H9 (cell line): ENCODE measurements at regions not wholly inside any gene's neighbourhood (a gene's known extent, or its start where the extent isn't known, plus 50 kb on each side); places are given as distances from the start of the nearest gene placed in this dataset.

Experiments used
- DNase-seq: peaks from one replicate; pipeline ENCODE4 v3.0.0-alpha.2; 2017
- H2AFZ ChIP-seq: one replicate; pipeline ENCODE4 v1.6.1; 2013; ENCODE audit warnings: mild to moderate bottlenecking, low read length, control low read depth, moderate library complexity
- H2AK5ac ChIP-seq: 2 replicates; pipeline ENCODE4 v1.6.1; 2013; ENCODE audit warnings: low read length, control low read depth, mixed read lengths; ENCODE audit not compliant: insufficient read length
- H2BK120ac ChIP-seq: one replicate; pipeline ENCODE4 v1.6.1; 2013; ENCODE audit warnings: low read depth, mild to moderate bottlenecking, low read length, control low read depth, inconsistent platforms; ENCODE audit not compliant: poor library complexity, severe bottlenecking
- H2BK12ac ChIP-seq: 2 replicates; pipeline ENCODE4 v1.6.1; 2013; ENCODE audit warnings: low read length, control low read depth, mixed read lengths, low read depth; ENCODE audit not compliant: insufficient read length
- H2BK15ac ChIP-seq: 2 replicates; pipeline ENCODE4 v1.6.1; 2013; ENCODE audit warnings: low read depth, low read length, control low read depth
- H2BK20ac ChIP-seq: one replicate; pipeline ENCODE4 v1.6.1; 2013; ENCODE audit warnings: low read depth, mild to moderate bottlenecking, low read length, control low read depth, inconsistent platforms; ENCODE audit not compliant: poor library complexity, severe bottlenecking
- H2BK5ac ChIP-seq: 2 replicates; pipeline ENCODE4 v1.6.1; 2013; ENCODE audit warnings: low read length, control low read depth, mixed read lengths; ENCODE audit not compliant: insufficient read length
- H3K14ac ChIP-seq: 2 replicates; pipeline ENCODE4 v1.6.1; 2013; ENCODE audit warnings: low read length, control low read depth; ENCODE audit not compliant: insufficient read depth
- H3K18ac ChIP-seq: 2 replicates; pipeline ENCODE4 v1.6.1; 2013; ENCODE audit warnings: low read depth, mild to moderate bottlenecking, mixed read lengths, low read length, control low read depth; ENCODE audit not compliant: insufficient read length
- H3K23ac ChIP-seq: 2 replicates; pipeline ENCODE4 v1.6.1; 2013; ENCODE audit warnings: low read length, control low read depth, mixed read lengths, low read depth; ENCODE audit not compliant: insufficient read length
- H3K23me2 ChIP-seq: 2 replicates; pipeline ENCODE4 v1.6.1; 2013; ENCODE audit warnings: low read depth, mild to moderate bottlenecking, mixed read lengths, low read length, control low read depth; ENCODE audit not compliant: insufficient read length, poor library complexity, severe bottlenecking
- H3K27ac ChIP-seq: 2 replicates; pipeline ENCODE4 v1.5.1; 2013; ENCODE audit warnings: low read length, control low read depth, mixed read lengths, low read depth; ENCODE audit not compliant: insufficient read length
- H3K27me3 ChIP-seq: 2 replicates; pipeline ENCODE4 v1.6.1; 2013; ENCODE audit warnings: low read length, control low read depth, inconsistent platforms; ENCODE audit not compliant: insufficient read depth
- H3K4ac ChIP-seq: 2 replicates; pipeline ENCODE4 v1.6.1; 2013; ENCODE audit warnings: low read depth, mild to moderate bottlenecking, control low read depth, inconsistent platforms, low read length, moderate library complexity
- H3K4me1 ChIP-seq: 2 replicates; pipeline ENCODE4 v1.6.1; 2013; ENCODE audit warnings: low read length, control low read depth, inconsistent platforms; ENCODE audit not compliant: insufficient read depth
- H3K4me2 ChIP-seq: 2 replicates; pipeline ENCODE4 v1.6.1; 2013; ENCODE audit warnings: low read length, control low read depth, mixed read lengths; ENCODE audit not compliant: insufficient read length, insufficient read depth
- H3K56ac ChIP-seq: 2 replicates; pipeline ENCODE4 v1.6.1; 2013; ENCODE audit warnings: low read depth, mild to moderate bottlenecking, mixed read lengths, low read length, control low read depth; ENCODE audit not compliant: insufficient read length
- H3K79me1 ChIP-seq: 2 replicates; pipeline ENCODE4 v1.6.1; 2013; ENCODE audit warnings: low read depth, mild to moderate bottlenecking, moderate library complexity, low read length, control low read depth, inconsistent platforms; ENCODE audit not compliant: insufficient read depth, poor library complexity, severe bottlenecking
- H3K79me2 ChIP-seq: 2 replicates; pipeline ENCODE4 v1.6.1; 2013; ENCODE audit warnings: low read length, control low read depth, inconsistent platforms; ENCODE audit not compliant: insufficient read depth
- H3K9ac ChIP-seq: 2 replicates; pipeline ENCODE4 v1.6.1; 2013; ENCODE audit warnings: low read length, control low read depth, mixed read lengths; ENCODE audit not compliant: insufficient read length; ENCODE audit errors: extremely low read depth
- H3K9me3 ChIP-seq: one replicate; pipeline ENCODE4 v1.6.1; 2013; ENCODE audit warnings: low read depth, low read length, inconsistent platforms; ENCODE audit not compliant: control insufficient read depth
- H3T11ph ChIP-seq: one replicate; pipeline ENCODE4 v1.6.1; 2013; ENCODE audit warnings: mild to moderate bottlenecking, low read length, control low read depth, inconsistent platforms
- H4K20me1 ChIP-seq: one replicate; pipeline ENCODE4 v1.6.1; 2013; ENCODE audit not compliant: control insufficient read depth, insufficient read length, insufficient read depth
- H4K5ac ChIP-seq: 2 replicates; pipeline ENCODE4 v1.6.1; 2013; ENCODE audit warnings: low read depth, mild to moderate bottlenecking, mixed read lengths, low read length, control low read depth; ENCODE audit not compliant: insufficient read length
- H4K8ac ChIP-seq: replicated peaks from 2 replicates; pipeline ENCODE4 v1.6.1; 2013; ENCODE audit warnings: low read length, control low read depth, mixed read lengths, low read depth; ENCODE audit not compliant: insufficient read length
- H4K91ac ChIP-seq: 2 replicates; pipeline ENCODE4 v1.6.1; 2013; ENCODE audit warnings: low read depth, mild to moderate bottlenecking, moderate library complexity, mixed read lengths, low read length, control low read depth; ENCODE audit not compliant: insufficient read length
- H3K27ac Mint-ChIP-seq, 3 experiments: 2 replicates in 2 of 3; 3 replicates in 1 of 3; pipeline ENCODE4 v1.8.0; 2020 to 2021; ENCODE audit warnings: mixed read lengths in 3 of 3, mild to moderate bottlenecking in 1 of 3, moderate library complexity in 1 of 3
- H3K27me3 Mint-ChIP-seq: 2 replicates; pipeline ENCODE4 v1.8.0; 2021; ENCODE audit warnings: low read depth, mild to moderate bottlenecking, moderate library complexity, mixed read lengths
- H3K36me3 Mint-ChIP-seq, 3 experiments: 2 replicates in 2 of 3; 3 replicates in 1 of 3; pipeline ENCODE4 v1.8.0; 2020 to 2021; ENCODE audit warnings: low read depth in 3 of 3, mixed read lengths in 3 of 3; ENCODE audit not compliant: insufficient read depth in 1 of 3
- H3K4me1 Mint-ChIP-seq, 2 experiments: 2 replicates each; pipeline ENCODE4 v1.8.0; 2020; ENCODE audit warnings: mixed read lengths in 2 of 2
- H3K4me3 Mint-ChIP-seq, 2 experiments: 2 replicates in 1 of 2; 3 replicates in 1 of 2; pipeline ENCODE4 v1.8.0; 2020 to 2021; ENCODE audit warnings: mild to moderate bottlenecking in 2 of 2, mixed read lengths in 2 of 2, moderate library complexity in 1 of 2
- H3K9me3 Mint-ChIP-seq, 2 experiments: 2 replicates in 1 of 2; 3 replicates in 1 of 2; pipeline ENCODE4 v1.8.0; 2020; ENCODE audit warnings: mild to moderate bottlenecking in 2 of 2, mixed read lengths in 2 of 2, moderate library complexity in 1 of 2
- WGBS: extraction: QIAGEN DNeasy Blood & Tissue Kit; methylation state at CpG from one replicate; pipeline ENCODE4 v1.1.7; 2013; ENCODE audit warnings: missing lambda C conversion rate, low lambda C conversion rate, mixed read lengths; ENCODE audit not compliant: insufficient read length; ENCODE audit errors: extremely low coverage; 5-methylcytosine and 5-hydroxymethylcytosine counted together
- TF ChIP-seq, protein P1 (sequence below): fragments of 200-600 bp; sonication (generic); conservative IDR thresholded peaks from 3 replicates; pipeline ENCODE4 v1.8.0; 2021; ENCODE audit warnings: antibody characterized with exemption, mild to moderate bottlenecking

DNA sequence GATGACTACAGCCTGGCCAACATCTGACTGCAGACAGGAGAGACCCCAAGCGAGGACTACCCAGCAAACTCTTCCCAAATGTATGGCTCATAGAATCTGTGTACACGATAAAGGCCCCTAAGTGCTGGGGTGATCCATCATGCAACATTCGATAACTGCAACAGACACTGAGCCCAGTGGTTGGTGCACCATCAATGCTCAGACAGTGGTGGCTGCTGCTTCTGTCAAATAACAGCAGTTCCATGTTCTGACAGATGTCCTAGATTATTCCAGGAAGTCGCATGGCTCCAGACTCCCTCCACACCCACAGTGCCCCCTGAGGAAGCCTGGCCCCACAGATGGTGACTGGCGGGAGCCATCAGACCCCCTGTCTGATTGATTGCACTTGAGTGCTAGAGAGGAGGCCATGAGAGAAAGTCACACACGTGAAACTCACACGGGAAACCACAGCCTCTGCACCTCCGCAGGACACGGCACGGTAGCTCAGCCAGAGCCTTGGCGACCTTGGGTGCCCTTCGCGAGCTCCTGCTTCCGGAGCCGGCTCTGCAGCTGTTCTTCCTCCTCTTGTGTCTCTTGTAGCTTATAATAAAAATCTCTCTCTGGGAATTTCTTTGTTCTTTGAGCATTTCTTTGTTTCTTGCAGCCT is 1155.9 kb downstream of the TBC1D22A start:
- peaks cover 0 to 10% (median 0%) of the 10 kb centered on the region in 3 experiments; a peak in 2 of 7 replicates for H3K36me3 Mint-ChIP-seq
- H3K9me3 ChIP-seq, result no peaks in the 10 kb centered on the region
- no peaks in the 10 kb centered on the region for H3K79me2 ChIP-seq
- H2AK5ac ChIP-seq, result no peak overlapping the region
- H2BK12ac ChIP-seq, result no peak overlapping the region
- no peak overlapping the region; the same call in 1 of the 2 replicates for H3K14ac ChIP-seq
- H3K4me3 Mint-ChIP-seq, result no peak overlapping the region
- H3K9me3 Mint-ChIP-seq, result peaks cover 1 to 86% of the 10 kb centered on the region in 2 experiments; a peak in 3 of 5 replicates
- H2AFZ ChIP-seq, result no peak overlapping the region
- TF ChIP-seq, protein P1, sequence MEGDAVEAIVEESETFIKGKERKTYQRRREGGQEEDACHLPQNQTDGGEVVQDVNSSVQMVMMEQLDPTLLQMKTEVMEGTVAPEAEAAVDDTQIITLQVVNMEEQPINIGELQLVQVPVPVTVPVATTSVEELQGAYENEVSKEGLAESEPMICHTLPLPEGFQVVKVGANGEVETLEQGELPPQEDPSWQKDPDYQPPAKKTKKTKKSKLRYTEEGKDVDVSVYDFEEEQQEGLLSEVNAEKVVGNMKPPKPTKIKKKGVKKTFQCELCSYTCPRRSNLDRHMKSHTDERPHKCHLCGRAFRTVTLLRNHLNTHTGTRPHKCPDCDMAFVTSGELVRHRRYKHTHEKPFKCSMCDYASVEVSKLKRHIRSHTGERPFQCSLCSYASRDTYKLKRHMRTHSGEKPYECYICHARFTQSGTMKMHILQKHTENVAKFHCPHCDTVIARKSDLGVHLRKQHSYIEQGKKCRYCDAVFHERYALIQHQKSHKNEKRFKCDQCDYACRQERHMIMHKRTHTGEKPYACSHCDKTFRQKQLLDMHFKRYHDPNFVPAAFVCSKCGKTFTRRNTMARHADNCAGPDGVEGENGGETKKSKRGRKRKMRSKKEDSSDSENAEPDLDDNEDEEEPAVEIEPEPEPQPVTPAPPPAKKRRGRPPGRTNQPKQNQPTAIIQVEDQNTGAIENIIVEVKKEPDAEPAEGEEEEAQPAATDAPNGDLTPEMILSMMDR, result no peak
- H4K91ac ChIP-seq, result no peak overlapping the region
- H3K23ac ChIP-seq, result no peak overlapping the region
- no peaks in the 10 kb centered on the region for H3K27me3 ChIP-seq
- H4K8ac ChIP-seq, result no peak overlapping the region
- H4K20me1 ChIP-seq, result no peaks in the 10 kb centered on the region
- H2BK15ac ChIP-seq, result no peak overlapping the region
- H3K27me3 Mint-ChIP-seq, result peaks cover 2% of the 10 kb centered on the region
- H3K27ac ChIP-seq, result no peak overlapping the region
- H3K18ac ChIP-seq, result no peak overlapping the region
- H2BK20ac ChIP-seq, result no peak overlapping the region
- DNase-seq, result no peak
- no peak overlapping the region for H3T11ph ChIP-seq
- H3K56ac ChIP-seq, result no peak overlapping the region
- no peaks in the 10 kb centered on the region for H3K4me1 Mint-ChIP-seq
- WGBS, result no CpG with 5 or more reads among the region's 15 CpGs
- no peaks in the 10 kb centered on the region for H3K23me2 ChIP-seq
- H3K4ac ChIP-seq, result no peak overlapping the region
- no peak overlapping the region for H3K4me2 ChIP-seq
- H3K4me1 ChIP-seq, result no peaks in the 10 kb centered on the region
- H4K5ac ChIP-seq, result no peak overlapping the region
- H3K27ac Mint-ChIP-seq, result no peak overlapping the region
- no peak overlapping the region for H3K9ac ChIP-seq
- no peak overlapping the region for H2BK5ac ChIP-seq
- H2BK120ac ChIP-seq, result no peak overlapping the region
- no peaks in the 10 kb centered on the region for H3K79me1 ChIP-seq
